MG63 (cell line): ENCODE measurements at regions not wholly inside any gene's neighbourhood (a gene's known extent, or its start where the extent isn't known, plus 50 kb on each side); places are given as distances from the start of the nearest gene placed in this dataset.

Source experiments
- DNase-seq: peaks from one replicate; pipeline ENCODE4 v3.0.0-alpha.2; 2020
- H3K27me3 ChIP-seq: fragments of 250-450 bp; sonication (Bioruptor Pico); 2 replicates; pipeline ENCODE4 v1.5.1; 2020; ENCODE audit warnings: mild to moderate bottlenecking, moderate library complexity
- H3K36me3 ChIP-seq: fragments of 250-450 bp; sonication (Bioruptor Pico); 2 replicates; pipeline ENCODE4 v1.5.1; 2020; ENCODE audit warnings: mild to moderate bottlenecking, moderate library complexity
- H3K4me3 ChIP-seq: fragments of 250-450 bp; sonication (Bioruptor Pico); 2 replicates; pipeline ENCODE4 v1.5.1; 2020; ENCODE audit warnings: mild to moderate bottlenecking, moderate library complexity
- H3K9me3 ChIP-seq: fragments of 250-450 bp; sonication (Bioruptor Pico); 2 replicates; pipeline ENCODE4 v1.5.1; 2020; ENCODE audit warnings: mild to moderate bottlenecking, moderate library complexity

- Histone ChIP-seq H3K36me3 (no peaks in the 10 kb centered on the region), H3K4me3 (no peak overlapping the region), H3K9me3 (no peaks in the 10 kb centered on the region), H3K27me3 (no peaks in the 10 kb centered on the region)
- DNase-seq: no peak
These were observed 352.4 kb downstream of the KIF16B start for GRCh38 chr20:16220826-16221225.

GRCh38 chr20:16219182-16219581 lies 354.1 kb downstream of the KIF16B start:
- DNase-seq: no peak

GRCh38 chr20:16216914-16217230 lies 356.4 kb downstream of the KIF16B start:
- DNase-seq: no peak
- H3K4me3 ChIP-seq: no peak overlapping the region
- H3K27me3 ChIP-seq: no peaks in the 10 kb centered on the region
- H3K36me3 ChIP-seq: no peaks in the 10 kb centered on the region
- H3K9me3 ChIP-seq: no peaks in the 10 kb centered on the region

More at GRCh38 chr20:16219182-16219581, 354.1 kb downstream of the KIF16B start:
- Histone ChIP-seq H3K27me3 (no peaks in the 10 kb centered on the region), H3K4me3 (no peak overlapping the region), H3K36me3 (no peaks in the 10 kb centered on the region), H3K9me3 (no peaks in the 10 kb centered on the region)

- H3K27me3 ChIP-seq: no peaks in the 10 kb centered on the region
- H3K4me3 ChIP-seq: no peak overlapping the region
- no peaks in the 10 kb centered on the region for H3K36me3 ChIP-seq
- DNase-seq: no peak
- H3K9me3 ChIP-seq: no peaks in the 10 kb centered on the region
These were observed 356.9 kb downstream of the KIF16B start for GRCh38 chr20:16216227-16216913.

- no peaks in the 10 kb centered on the region for H3K9me3 ChIP-seq
- H3K36me3 ChIP-seq: no peaks in the 10 kb centered on the region
- no peak overlapping the region for H3K4me3 ChIP-seq
- H3K27me3 ChIP-seq: no peaks in the 10 kb centered on the region
- no peak for DNase-seq
These were observed 358.2 kb downstream of the KIF16B start for GRCh38 chr20:16215041-16215440.

- no peaks in the 10 kb centered on the region for H3K9me3 ChIP-seq
- DNase-seq: no peak
- H3K36me3 ChIP-seq: no peaks in the 10 kb centered on the region
- no peaks in the 10 kb centered on the region for H3K27me3 ChIP-seq
- no peak overlapping the region for H3K4me3 ChIP-seq
These were observed 360.5 kb downstream of the KIF16B start for GRCh38 chr20:16212790-16213189.

- no peaks in the 10 kb centered on the region for H3K27me3 ChIP-seq
- H3K9me3 ChIP-seq: no peaks in the 10 kb centered on the region
- no peak for DNase-seq
- no peak overlapping the region for H3K4me3 ChIP-seq
- no peaks in the 10 kb centered on the region for H3K36me3 ChIP-seq
These were observed 363.3 kb downstream of the KIF16B start for GRCh38 chr20:16209951-16210361.

GRCh38 chr20:16209357-16209756 lies 363.9 kb downstream of the KIF16B start:
- H3K27me3 ChIP-seq: no peaks in the 10 kb centered on the region
- no peak for DNase-seq
- H3K4me3 ChIP-seq: no peak overlapping the region
- no peaks in the 10 kb centered on the region for H3K9me3 ChIP-seq
- H3K36me3 ChIP-seq: no peaks in the 10 kb centered on the region

- H3K36me3 ChIP-seq: no peaks in the 10 kb centered on the region
- H3K27me3 ChIP-seq: no peaks in the 10 kb centered on the region
- H3K9me3 ChIP-seq: no peaks in the 10 kb centered on the region
- H3K4me3 ChIP-seq: no peak overlapping the region
- DNase-seq: no peak
These were observed 364.8 kb downstream of the KIF16B start for GRCh38 chr20:16208443-16208842.

- no peak for DNase-seq
- no peak overlapping the region for H3K4me3 ChIP-seq
- H3K9me3 ChIP-seq: no peaks in the 10 kb centered on the region
- H3K27me3 ChIP-seq: no peaks in the 10 kb centered on the region
- H3K36me3 ChIP-seq: no peaks in the 10 kb centered on the region
These were observed 366.4 kb downstream of the KIF16B start for GRCh38 chr20:16206817-16207216.

- Histone ChIP-seq H3K4me3 (no peak overlapping the region), H3K9me3 (no peaks in the 10 kb centered on the region), H3K27me3 (no peaks in the 10 kb centered on the region), H3K36me3 (no peaks in the 10 kb centered on the region)
- DNase-seq: no peak
These were observed 367.7 kb downstream of the KIF16B start for GRCh38 chr20:16205507-16205906.

GRCh38 chr20:16203096-16203495 lies 370.2 kb downstream of the KIF16B start:
- Histone ChIP-seq H3K36me3 (no peaks in the 10 kb centered on the region), H3K9me3 (no peaks in the 10 kb centered on the region), H3K27me3 (no peaks in the 10 kb centered on the region), H3K4me3 (no peak overlapping the region)
- no peak for DNase-seq

- DNase-seq: no peak
- Histone ChIP-seq H3K9me3 (no peaks in the 10 kb centered on the region), H3K36me3 (no peaks in the 10 kb centered on the region), H3K4me3 (no peak overlapping the region), H3K27me3 (no peaks in the 10 kb centered on the region)
These were observed 372.1 kb downstream of the KIF16B start for GRCh38 chr20:16201191-16201590.

- no peak overlapping the region for H3K4me3 ChIP-seq
These were observed 375.6 kb downstream of the KIF16B start for GRCh38 chr20:16197696-16198095.

GRCh38 chr20:16195671-16196070 lies 377.6 kb downstream of the KIF16B start:
- no peaks in the 10 kb centered on the region for H3K36me3 ChIP-seq
- no peak overlapping the region for H3K4me3 ChIP-seq
- H3K27me3 ChIP-seq: no peaks in the 10 kb centered on the region
- DNase-seq: no peak
- H3K9me3 ChIP-seq: no peaks in the 10 kb centered on the region

More at GRCh38 chr20:16197696-16198095, 375.6 kb downstream of the KIF16B start:
- Histone ChIP-seq H3K36me3 (no peaks in the 10 kb centered on the region), H3K9me3 (no peaks in the 10 kb centered on the region), H3K27me3 (no peaks in the 10 kb centered on the region)
- no peak for DNase-seq

- Histone ChIP-seq H3K4me3 (no peak overlapping the region), H3K27me3 (no peaks in the 10 kb centered on the region), H3K9me3 (no peaks in the 10 kb centered on the region), H3K36me3 (no peaks in the 10 kb centered on the region)
- DNase-seq: no peak
These were observed 378.5 kb downstream of the KIF16B start for GRCh38 chr20:16194617-16195360.

- Histone ChIP-seq H3K9me3 (no peaks in the 10 kb centered on the region), H3K27me3 (no peaks in the 10 kb centered on the region), H3K4me3 (no peak overlapping the region), H3K36me3 (no peaks in the 10 kb centered on the region)
- no peak for DNase-seq
These were observed 381.8 kb downstream of the KIF16B start for GRCh38 chr20:16191496-16191895.

GRCh38 chr20:16189371-16189770 lies 383.9 kb downstream of the KIF16B start:
- H3K36me3 ChIP-seq: no peaks in the 10 kb centered on the region
- no peaks in the 10 kb centered on the region for H3K9me3 ChIP-seq

More at GRCh38 chr20:16189371-16189770, 383.9 kb downstream of the KIF16B start:
- DNase-seq: no peak
- no peak overlapping the region for H3K4me3 ChIP-seq
- H3K27me3 ChIP-seq: no peaks in the 10 kb centered on the region
